ENCODE measurements at regions not wholly inside any gene's neighbourhood (a gene's known extent, or its start where the extent isn't known, plus 50 kb on each side); places are given as distances from the start of the nearest gene placed in this dataset.

DNA sequence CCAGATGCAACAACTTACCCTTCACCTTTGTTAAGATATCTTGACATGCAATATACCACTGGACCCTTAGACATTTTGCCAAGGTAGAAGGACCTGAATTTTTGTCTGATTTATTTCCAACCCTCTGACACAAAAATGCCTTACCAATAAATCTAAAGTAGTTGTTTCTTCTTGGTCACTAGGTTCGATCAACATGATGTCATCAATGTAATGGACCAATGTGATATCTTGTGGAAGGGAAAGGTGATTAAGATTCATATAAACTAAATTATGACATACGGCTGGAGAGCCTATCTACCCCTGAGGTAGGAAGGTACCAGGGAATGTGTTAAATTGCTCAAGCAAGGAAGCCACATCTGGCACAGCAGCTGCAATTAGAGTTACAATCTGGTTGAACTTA lies 67.7 kb upstream of the SERPINE2 start:
- TF ChIP-seq, protein P1, sequence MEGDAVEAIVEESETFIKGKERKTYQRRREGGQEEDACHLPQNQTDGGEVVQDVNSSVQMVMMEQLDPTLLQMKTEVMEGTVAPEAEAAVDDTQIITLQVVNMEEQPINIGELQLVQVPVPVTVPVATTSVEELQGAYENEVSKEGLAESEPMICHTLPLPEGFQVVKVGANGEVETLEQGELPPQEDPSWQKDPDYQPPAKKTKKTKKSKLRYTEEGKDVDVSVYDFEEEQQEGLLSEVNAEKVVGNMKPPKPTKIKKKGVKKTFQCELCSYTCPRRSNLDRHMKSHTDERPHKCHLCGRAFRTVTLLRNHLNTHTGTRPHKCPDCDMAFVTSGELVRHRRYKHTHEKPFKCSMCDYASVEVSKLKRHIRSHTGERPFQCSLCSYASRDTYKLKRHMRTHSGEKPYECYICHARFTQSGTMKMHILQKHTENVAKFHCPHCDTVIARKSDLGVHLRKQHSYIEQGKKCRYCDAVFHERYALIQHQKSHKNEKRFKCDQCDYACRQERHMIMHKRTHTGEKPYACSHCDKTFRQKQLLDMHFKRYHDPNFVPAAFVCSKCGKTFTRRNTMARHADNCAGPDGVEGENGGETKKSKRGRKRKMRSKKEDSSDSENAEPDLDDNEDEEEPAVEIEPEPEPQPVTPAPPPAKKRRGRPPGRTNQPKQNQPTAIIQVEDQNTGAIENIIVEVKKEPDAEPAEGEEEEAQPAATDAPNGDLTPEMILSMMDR (conservative IDR thresholded peaks at IDR 0.05; ENCODE audit: low read length): no peak
- no peak for TF ChIP-seq EZH2phosphoT487 (IDR thresholded peaks at IDR 0.05; ENCODE audit: borderline replicate concordance)
